LNCAP (cell line): ENCODE measurements at regions not wholly inside any gene's neighbourhood (a gene's known extent, or its start where the extent isn't known, plus 50 kb on each side); places are given as distances from the start of the nearest gene placed in this dataset.

Source experiments
- CTCF ChIP-seq: fragments of 450-650 bp; IDR thresholded peaks from 2 replicates; pipeline ENCODE4 v1.5.1; 2017; ENCODE audit warnings: mild to moderate bottlenecking

DNA sequence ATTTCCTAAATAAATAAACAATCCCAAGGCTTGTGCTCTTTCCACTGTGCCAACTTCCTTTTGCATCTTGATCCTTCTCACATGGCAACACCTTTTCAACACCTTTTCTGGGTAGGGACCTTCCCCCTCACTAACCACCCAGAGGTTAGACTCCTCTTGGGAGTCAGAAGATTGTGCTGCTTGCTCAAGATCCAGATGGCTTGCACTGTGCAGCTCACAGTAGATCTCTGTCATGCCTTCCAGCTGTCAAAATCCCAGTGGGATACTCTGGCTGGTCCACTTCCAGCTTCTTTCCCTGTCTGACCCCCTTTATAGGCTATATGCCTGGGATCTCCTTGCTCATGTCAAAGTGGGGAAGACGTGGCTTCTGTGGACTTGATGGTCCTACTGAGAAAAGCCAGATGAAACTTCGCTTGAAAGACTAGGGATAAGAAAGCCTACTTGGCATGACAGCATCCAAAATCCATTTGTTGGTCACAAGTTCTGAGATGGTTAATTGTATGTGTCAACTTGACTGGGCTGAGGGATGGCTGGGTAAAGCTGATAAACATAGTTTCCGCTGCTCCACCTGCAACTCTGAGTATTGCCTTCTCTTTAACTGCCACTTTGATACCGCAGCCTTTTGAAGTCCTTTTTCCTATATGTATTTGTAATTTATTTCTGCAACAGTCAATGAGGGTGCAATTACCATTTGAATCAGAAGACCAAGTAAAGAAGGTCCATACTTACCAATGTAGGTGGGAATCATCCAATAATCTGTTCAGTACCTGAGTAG is 74.5 kb downstream of the S1PR1 start:
- no peak for TF ChIP-seq CTCF

- no peak for TF ChIP-seq CTCF
Measured at GRCh38 chr1:101312147-101312546, 75.3 kb downstream of the S1PR1 start.

GRCh38 chr1:101313356-101313755 is 76.5 kb downstream of the S1PR1 start:
- no peak for TF ChIP-seq CTCF

DNA sequence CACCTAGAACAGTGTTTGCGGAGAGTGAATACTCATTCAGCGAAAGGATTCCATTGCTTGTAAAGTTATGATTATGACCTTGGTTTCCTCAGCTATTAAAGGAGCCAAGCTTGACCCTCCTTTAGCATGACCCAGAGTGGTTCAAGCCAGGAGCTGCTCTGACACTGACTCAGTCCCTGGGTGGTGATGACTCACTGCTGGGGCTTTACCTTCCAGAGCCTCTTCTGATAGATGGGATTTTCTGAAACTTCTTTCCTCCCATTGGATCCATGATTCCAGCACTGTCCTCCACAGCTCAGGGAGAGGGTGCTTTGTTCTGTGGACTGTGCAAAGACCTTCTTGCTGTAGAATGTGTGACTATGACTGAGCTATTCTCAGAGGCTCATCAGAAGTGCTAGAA is 77.4 kb downstream of the S1PR1 start:
- TF ChIP-seq CTCF: no peak

DNA sequence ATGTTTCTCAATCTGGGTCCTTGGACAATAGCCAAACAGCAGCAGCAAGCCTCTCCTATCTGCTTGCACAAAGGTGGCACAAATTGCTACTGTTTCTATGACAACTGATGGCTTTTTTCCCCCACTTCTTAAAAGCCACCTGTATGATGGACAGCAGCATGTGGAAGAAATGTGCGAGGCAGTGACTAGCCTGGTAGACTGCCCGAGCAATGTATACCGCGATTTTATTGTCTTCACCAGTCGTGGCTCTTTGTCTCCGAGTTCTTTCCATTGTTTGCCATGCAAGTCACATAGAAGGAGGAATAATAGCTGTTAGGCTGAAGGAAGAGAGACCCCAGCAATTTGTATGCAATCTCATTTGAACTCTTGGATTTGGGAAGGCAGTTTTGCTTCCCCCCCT is 79.4 kb downstream of the S1PR1 start:
- TF ChIP-seq CTCF: no peak

DNA sequence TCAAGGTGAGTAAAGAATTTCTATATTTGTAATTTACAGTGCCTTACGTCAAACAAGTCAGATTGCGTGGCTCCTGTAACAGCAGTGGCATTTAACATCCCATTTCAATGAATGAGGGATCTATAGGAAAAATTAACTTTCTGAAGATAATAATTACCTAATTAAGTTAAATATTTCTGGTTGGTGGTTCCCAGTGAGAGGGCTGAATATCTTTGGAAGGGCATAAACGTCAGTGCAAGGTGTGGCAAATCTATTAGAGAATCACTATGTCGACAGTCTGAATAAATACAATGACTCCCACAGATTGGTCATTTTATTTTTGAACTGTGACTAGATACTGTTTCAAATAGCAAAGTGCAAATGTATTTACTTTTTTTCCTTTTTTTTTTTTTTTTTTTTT is 80.0 kb downstream of the S1PR1 start:
- no peak for TF ChIP-seq CTCF

DNA sequence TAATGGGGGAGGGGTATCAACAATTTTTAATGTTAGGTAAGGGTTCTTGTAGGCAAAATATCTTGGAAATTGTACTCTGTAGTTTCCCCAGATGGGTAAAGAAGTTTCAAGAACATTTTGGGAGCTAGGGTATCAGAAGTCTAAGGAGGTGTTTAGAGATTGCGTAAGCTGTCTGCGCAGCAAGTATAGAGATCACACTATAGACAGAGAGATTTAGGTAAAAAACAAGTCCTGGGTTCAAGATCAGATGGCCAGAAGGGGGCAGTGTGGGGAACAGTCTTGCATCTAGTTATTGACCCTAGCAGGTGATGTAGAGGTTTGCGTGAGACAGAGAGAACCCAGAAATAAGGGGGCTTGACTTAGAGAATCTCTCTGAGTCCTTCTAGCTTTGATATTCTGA is 80.8 kb downstream of the S1PR1 start:
- no peak for TF ChIP-seq CTCF

DNA sequence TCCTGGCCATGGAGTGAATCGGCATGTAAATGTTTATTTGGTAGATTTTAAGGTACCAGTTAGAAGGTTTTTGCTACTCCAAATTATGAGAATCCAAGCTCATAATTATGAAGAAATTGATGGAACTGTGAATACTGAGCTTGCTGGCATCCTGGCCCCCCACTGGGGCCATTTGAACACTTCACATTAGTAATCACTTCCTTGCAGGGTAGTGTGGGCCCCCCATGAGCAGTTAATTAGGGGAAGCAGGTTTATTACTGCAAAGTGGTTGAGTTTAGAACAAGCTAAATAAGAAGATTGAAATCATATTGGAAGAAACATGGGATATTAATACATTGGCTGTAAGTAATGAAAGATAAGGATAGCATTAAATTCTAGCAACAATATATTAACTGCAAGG is 86.7 kb downstream of the S1PR1 start:
- no peak for TF ChIP-seq CTCF
